ENCODE measurements at regions not wholly inside any gene's neighbourhood (a gene's known extent, or its start where the extent isn't known, plus 50 kb on each side); places are given as distances from the start of the nearest gene placed in this dataset.

DNA sequence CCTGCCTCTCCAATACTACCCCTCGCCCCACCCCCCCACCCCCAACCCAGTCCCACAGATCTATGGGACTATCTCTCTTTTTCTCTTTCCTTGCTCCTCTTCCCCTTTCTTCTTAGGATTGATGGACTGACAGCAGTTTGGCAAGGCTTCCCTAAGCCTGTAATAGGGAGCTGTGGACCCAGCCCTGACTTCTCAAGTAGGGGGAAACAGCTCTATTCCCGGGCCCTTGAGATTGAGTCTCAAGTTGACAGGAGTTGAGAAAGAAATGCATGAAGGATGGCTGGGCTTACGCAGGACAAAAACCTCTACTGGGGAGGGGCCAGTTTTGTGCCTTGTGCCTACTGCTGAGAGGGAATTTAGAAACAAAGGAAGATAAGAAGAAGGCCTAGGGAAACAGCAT is 60.4 kb downstream of the SMUG1 start:
- TF ChIP-seq, protein P1, sequence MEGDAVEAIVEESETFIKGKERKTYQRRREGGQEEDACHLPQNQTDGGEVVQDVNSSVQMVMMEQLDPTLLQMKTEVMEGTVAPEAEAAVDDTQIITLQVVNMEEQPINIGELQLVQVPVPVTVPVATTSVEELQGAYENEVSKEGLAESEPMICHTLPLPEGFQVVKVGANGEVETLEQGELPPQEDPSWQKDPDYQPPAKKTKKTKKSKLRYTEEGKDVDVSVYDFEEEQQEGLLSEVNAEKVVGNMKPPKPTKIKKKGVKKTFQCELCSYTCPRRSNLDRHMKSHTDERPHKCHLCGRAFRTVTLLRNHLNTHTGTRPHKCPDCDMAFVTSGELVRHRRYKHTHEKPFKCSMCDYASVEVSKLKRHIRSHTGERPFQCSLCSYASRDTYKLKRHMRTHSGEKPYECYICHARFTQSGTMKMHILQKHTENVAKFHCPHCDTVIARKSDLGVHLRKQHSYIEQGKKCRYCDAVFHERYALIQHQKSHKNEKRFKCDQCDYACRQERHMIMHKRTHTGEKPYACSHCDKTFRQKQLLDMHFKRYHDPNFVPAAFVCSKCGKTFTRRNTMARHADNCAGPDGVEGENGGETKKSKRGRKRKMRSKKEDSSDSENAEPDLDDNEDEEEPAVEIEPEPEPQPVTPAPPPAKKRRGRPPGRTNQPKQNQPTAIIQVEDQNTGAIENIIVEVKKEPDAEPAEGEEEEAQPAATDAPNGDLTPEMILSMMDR (IDR thresholded peaks at IDR 0.05): no peak
- TF ChIP-seq POLR2A (IDR thresholded peaks at IDR 0.05): no peak

All from adrenal gland (tissue), 5 donors.